ENCODE measurements at regions not wholly inside any gene's neighbourhood (a gene's known extent, or its start where the extent isn't known, plus 50 kb on each side); places are given as distances from the start of the nearest gene placed in this dataset.

- TF ChIP-seq TAF1 (conservative IDR thresholded peaks at IDR 0.05), result no peak
- TF ChIP-seq CTCF (IDR thresholded peaks at IDR 0.05; ENCODE audit: low read depth, low read length, missing input control), result no peak
- no peak for TF ChIP-seq REST (IDR thresholded peaks at IDR 0.05)
- no peak for TF ChIP-seq MAX (IDR thresholded peaks at IDR 0.05)
- no peak for TF ChIP-seq ZBTB33 (IDR thresholded peaks at IDR 0.05)
- TF ChIP-seq YY1 (IDR thresholded peaks at IDR 0.05), result no peak
- no peak for TF ChIP-seq EGR1 (IDR thresholded peaks at IDR 0.05; ENCODE audit: low read depth in 2 of 2)
- no peak for TF ChIP-seq SP1 (IDR thresholded peaks at IDR 0.05)
- TF ChIP-seq ATF3 (IDR thresholded peaks at IDR 0.05), result no peak
- no peak for TF ChIP-seq FOXA1 (IDR thresholded peaks at IDR 0.05)
- no peak for TF ChIP-seq RAD21 (IDR thresholded peaks at IDR 0.05)
- no peak for TF ChIP-seq JUND (IDR thresholded peaks at IDR 0.05)
- no peak for TF ChIP-seq GABPA (IDR thresholded peaks at IDR 0.05 in 1 of 2, conservative IDR thresholded peaks at IDR 0.05 in 1 of 2)
- TF ChIP-seq RXRA (IDR thresholded peaks at IDR 0.05), result no peak
Measured at GRCh38 chr2:29990129-29990528, 68.7 kb upstream of the ALK start.
